ENCODE measurements at regions not wholly inside any gene's neighbourhood (a gene's known extent, or its start where the extent isn't known, plus 50 kb on each side); places are given as distances from the start of the nearest gene placed in this dataset.
"Not testable (repeated sequence)": the region's sequence is repeated elsewhere in the genome, so short reads cannot be mapped to it uniquely, and the experiment has no call there.

- DNase-seq (ENCODE audit: low read depth in 2 of 2) = no peak
These were observed 55.4 kb downstream of the CTSL start for GRCh38 chr9:87781331-87781730.

GRCh38 chr9:87783180-87783579 is 57.3 kb downstream of the CTSL start:
- no peak for DNase-seq (ENCODE audit: low read depth in 2 of 2)

- DNase-seq (ENCODE audit: low read depth in 2 of 2) = not testable (repeated sequence)
These were observed 59.5 kb downstream of the CTSL start for GRCh38 chr9:87785315-87785970.

DNA sequence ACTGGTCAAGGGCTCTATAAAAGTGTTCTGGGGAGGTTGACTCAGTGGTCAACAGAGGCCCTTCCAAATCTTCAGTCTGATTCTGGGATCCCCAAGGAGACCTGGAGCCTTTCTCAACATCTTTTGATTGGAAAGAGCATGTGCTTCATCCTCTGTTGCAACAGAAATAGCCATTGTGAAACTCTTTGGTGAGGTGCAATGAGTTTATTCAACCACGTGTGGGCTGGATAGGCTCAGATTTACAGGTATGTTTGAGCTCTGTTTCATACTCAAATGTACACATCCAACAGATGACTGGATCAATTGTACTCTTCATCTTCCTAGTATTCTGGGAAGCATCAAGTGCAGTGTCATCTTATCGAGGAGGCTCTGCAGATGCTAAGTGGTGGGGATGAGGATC is 60.5 kb downstream of the CTSL start:
- DNase-seq (ENCODE audit: low read depth in 2 of 2) = no peak

- no peak for DNase-seq (ENCODE audit: low read depth in 2 of 2)
These were observed 61.0 kb downstream of the CTSL start for GRCh38 chr9:87786876-87787275.

- no peak for DNase-seq (ENCODE audit: low read depth in 2 of 2)
These were observed 61.8 kb downstream of the CTSL start for GRCh38 chr9:87787735-87788134.

DNA sequence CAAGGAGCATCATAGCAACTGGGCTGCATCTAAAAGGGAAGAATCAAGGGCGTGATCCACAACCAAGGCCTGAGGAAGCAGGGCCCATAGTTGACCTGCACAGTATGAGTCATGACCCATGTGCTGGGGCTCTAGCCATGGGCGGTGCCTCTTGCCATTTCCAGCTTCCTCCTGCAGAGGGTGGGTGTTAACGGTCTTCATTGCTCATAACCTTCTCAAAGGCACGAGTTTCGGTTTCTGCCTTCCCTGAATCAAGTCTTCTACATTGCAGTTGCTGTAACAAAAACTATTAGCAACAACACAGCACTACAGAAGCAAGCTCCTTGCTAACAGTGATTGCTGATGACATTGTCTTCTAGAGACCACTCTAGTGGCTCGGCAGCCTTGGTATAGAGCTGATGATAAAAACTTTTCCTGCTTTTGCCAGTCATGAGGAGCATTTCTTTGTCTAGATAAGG is 66.9 kb downstream of the CTSL start:
- DNase-seq (ENCODE audit: low read depth in 2 of 2) = peak; percentile 43 to 50

DNA sequence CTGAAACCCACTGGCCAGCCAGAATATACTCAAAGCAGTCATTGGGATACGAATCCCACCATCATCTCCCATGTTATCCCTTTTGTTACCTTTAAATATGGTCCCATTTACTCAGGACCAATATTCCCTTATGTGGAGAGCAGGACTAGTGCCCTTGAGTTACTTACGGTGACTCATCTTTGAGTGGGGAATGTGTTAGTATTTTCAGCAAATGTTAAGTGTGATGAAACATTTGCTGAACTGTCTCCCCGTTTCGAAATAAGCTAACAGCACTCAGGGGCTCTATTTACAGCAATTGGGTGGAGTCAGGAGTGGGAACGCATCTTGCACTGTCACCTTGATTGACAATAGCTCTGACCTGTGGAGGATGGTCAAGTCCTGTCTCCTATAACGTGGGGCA is 67.4 kb downstream of the CTSL start:
- no peak for DNase-seq (ENCODE audit: low read depth in 2 of 2)

- no peak for DNase-seq (ENCODE audit: low read depth in 2 of 2)
These were observed 69.3 kb downstream of the CTSL start for GRCh38 chr9:87795178-87795577.

- DNase-seq (ENCODE audit: low read depth in 2 of 2) = no peak
These were observed 70.3 kb downstream of the CTSL start for GRCh38 chr9:87796196-87796595.

DNA sequence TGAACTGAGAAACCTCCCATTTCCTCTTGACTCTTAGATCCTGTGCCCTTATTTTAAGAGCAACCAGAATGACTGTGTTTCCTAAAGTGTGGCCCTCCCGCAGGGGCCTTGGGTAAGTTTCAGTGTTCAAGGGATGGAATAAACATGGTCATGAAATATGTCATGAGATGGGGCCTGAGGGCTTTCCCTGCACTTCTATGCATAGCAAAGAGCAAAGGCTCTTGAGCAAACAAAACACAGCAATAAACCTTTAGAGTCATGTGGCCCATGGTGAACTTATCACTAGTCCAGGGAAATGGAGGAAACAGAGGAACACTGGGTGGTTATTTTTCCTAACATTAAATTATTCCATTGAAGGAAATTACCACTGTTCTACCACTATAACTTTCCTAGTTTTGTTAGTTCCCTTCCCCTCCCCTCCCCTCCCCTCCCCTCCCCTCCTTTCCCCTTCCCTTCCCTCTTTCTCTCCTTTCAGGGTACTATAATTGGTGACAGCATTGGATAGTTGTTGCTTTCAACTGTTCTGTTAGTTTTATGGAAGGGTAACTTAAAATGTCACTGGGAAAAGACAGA is 72.4 kb downstream of the CTSL start:
- DNase-seq (ENCODE audit: low read depth in 2 of 2) = no peak

- no peak for DNase-seq (ENCODE audit: low read depth in 2 of 2)
These were observed 73.6 kb downstream of the CTSL start for GRCh38 chr9:87799503-87799902.

DNA sequence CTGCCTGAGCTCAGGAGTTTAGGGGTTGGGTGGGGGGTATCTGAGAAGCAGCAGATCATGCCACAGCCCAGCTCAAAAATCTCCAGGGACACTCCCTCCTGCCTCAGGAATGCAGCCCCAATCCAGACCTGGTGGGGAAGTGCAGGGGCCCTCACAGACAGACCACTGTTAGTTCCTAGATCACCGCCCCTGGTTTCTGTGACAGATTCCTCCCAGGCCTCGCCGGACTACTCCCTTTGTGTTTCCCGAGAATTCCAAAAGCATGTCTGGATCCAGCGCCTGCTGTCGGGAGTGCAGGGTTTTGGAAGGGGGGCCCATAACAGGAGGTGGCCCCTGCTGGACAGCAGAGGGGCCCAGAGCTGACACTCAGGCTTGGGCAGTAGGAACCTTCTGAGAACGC is 74.5 kb downstream of the CTSL start:
- DNase-seq (ENCODE audit: low read depth in 2 of 2) = no peak

GRCh38 chr9:87801013-87801412 is 75.1 kb downstream of the CTSL start:
- no peak for DNase-seq (ENCODE audit: low read depth in 2 of 2)

DNA sequence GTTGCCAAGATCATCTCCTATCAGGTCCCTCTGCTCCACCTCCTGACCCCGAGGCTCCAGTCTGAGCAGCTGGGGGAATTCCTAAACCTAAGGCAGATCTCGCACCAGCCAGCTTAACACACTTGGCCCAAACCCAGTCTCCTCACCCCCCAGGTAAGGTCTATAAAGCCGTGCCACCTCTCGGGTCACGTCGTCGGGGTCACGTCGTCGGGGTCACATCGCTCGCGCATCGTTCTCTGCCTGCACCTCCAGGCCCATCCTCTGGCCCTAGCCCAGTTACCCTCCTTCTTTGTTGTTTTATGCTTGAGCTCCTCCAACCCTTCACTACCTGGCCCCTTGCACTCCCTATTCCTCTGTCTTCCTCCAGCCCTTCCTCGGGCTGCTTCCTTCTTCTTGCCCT is 77.2 kb downstream of the CTSL start:
- DNase-seq (ENCODE audit: low read depth in 2 of 2) = no peak

- DNase-seq (ENCODE audit: low read depth in 2 of 2) = no peak
These were observed 77.9 kb downstream of the CTSL start for GRCh38 chr9:87803623-87804345.

- no peak for DNase-seq (ENCODE audit: low read depth in 2 of 2)
These were observed 77.4 kb upstream of the SPATA31E1 start for GRCh38 chr9:87805259-87805658.

DNA sequence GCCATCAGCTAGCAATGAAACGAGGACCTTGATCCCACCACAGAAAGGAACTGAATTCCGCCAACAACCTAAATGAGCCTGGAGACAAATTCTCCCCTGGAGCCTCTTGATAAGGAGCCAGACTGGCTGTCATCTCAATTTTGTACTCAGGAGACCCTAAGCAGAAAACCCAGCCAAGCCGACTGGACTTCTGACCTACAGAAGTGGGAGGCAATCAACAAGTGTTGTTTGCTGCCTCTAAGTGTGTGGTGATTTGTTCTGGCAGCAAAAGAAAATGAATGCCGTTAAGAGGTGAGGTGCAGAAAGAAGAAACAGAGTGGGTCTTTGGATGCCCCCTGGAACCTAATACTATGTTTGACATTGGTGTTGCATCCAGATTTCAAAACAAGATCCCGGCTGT is 72.7 kb upstream of the SPATA31E1 start:
- DNase-seq (ENCODE audit: low read depth in 2 of 2) = no peak

GRCh38 chr9:87810679-87811178 is 71.9 kb upstream of the SPATA31E1 start:
- DNase-seq (ENCODE audit: low read depth in 2 of 2) = no peak

DNA sequence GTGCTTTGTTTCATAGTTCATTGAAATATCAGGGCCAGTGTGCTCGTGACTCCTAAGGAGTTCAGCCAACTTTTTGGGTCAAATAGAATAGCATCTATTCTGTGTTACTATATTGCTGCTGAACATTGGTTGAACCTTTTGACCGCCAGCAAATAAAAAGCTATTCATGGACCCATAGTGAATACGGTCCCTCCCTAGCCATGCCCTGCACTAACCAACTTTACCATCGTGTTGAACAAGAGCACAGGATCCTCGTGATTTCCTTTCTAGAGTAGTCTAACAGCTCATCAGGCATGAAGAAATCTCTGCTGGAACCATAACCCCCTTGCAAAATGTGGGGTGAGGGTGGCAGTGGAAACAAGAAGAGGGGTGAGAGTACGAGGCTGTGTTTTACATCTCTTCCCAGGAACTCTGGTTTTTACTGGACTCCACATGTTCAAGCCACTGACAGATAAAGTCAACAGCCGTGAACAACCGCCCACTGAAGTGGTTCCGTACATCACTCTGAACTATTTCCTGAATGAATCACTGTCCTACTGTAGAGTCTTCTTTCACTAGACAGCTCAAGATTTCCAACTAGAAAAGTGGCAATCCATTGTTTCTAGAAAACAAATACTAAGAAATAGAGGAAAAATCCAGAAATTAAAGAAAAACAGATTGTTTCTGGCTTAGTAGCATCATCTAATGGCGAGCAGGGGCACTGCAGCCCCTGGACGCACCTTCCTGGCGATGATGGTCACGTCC is 70.1 kb upstream of the SPATA31E1 start:
- DNase-seq (ENCODE audit: low read depth in 2 of 2) = peak; percentile 42 to 51

DNA sequence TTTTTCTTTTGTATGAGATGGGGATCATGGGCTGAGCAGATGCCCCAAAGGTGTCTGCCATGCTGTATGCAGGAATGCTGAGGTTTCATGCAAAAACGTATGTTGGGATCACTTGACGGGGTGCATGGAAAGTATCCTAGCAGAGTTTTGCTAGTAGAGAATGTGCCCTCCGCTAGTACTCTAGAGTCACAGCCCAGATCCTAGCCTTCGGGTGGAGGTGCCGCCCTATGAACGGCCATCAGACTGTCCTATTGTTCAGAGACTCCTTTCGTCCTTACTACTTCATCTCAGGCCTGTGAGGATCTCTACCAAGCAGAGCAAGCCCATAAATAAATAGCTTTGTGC is 69.6 kb upstream of the SPATA31E1 start:
- no peak for DNase-seq (ENCODE audit: low read depth in 2 of 2)

DNA sequence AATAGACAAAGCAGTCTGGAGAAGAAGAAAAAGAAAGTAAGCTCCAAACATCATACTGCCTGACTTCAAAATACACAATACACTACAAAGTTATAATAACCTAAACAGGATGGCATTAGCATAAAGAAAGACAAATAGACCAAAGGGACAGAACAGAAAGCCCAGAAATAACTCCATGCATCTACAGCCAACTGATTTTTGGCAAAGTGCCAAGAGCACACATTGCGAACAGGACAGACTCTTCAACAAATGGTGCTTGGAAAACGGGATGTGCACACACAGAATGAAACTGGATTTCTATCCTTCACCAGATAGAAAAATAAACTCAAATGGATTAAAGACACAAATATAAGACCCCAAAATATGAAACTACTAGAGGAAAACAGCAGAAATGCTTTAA is 66.6 kb upstream of the SPATA31E1 start:
- no peak for DNase-seq (ENCODE audit: low read depth in 2 of 2)
